C1 segment of cervical spinal cord (tissue), 14 donors: ENCODE measurements at regions not wholly inside any gene's neighbourhood (a gene's known extent, or its start where the extent isn't known, plus 50 kb on each side); places are given as distances from the start of the nearest gene placed in this dataset.

ENCODE experiments used
- DNase-seq, 14 donors: peaks; one replicate each; lab custom pipeline; 2025; lab: John Stamatoyannopoulos, UW

- DNase-seq: no peak
Measured at GRCh38 chr11:131190446-131190845, 180.0 kb upstream of the NTM start.

- no peak for DNase-seq
Measured at GRCh38 chr11:131191606-131192005, 178.8 kb upstream of the NTM start.

DNA sequence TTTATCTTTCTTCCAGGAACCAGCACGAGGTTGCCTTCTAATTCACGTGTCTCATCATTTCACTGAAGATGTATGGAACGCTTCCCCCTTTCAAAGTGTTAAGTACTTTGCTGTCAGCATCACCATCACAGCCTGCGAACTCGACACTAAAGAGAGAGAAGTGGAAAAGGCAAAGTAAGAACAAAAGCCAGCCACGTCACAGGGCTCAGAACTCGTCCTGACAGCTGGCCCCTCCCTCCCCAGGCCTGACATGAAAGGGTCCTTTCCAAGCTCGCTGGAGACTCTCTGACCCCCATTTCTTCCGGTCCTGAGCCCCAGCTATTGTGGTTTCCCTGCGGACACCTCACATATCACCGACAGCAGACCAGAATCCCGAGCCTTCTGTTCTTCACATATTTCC lies 177.8 kb upstream of the NTM start:
- no peak for DNase-seq

DNA sequence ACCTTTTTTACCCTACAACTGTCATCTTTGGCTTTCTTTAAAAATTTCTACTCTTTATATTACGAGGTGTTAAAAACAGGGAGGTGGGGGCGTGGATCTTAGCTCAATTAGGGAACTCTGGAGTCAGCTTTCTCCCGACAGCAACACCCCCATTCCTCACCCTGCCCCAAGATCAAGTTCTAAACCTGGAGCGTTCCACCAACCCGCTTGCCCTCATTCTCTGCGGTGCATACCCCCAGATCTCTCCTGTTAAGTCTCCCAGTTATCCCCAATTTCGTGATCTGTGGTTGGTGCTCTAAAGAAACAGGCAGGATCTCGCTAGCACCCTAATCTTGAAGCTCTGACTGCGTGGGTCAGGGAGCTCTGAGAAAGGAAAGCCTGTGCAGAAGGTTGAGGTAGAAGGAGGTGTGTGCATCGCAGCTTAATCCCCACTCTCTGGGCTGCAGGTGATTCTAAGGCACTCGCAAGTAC lies 177.3 kb upstream of the NTM start:
- no peak for DNase-seq

DNA sequence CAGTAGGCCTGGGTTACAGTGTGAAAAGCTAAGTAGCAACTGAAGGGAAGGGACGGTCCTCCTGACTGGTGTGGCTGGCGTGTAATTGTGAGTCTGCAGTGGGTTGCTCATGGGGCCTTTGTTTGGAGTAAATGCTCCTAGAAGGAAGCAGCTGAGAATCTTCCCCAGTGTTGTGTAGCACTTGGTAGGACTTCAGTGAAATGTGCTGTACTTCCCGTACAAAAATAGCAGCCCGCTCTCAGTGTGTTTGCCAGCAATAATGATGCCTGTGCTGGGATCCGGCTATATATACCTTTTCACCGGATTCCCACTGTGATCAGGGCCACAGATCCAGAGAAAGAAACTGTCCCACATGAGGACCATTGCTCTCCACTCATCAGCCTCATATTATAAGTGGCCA lies 175.7 kb upstream of the NTM start:
- DNase-seq: no peak

GRCh38 chr11:131195661-131196517 lies 174.5 kb upstream of the NTM start:
- DNase-seq: peak in 4 of 14 donors; percentile 16 to 48 (median 37)

GRCh38 chr11:131198161-131199014 lies 172.0 kb upstream of the NTM start:
- no peak for DNase-seq

GRCh38 chr11:131199015-131199280 lies 171.5 kb upstream of the NTM start:
- DNase-seq: no peak

- no peak for DNase-seq
Measured at GRCh38 chr11:131201674-131202073, 168.7 kb upstream of the NTM start.

DNA sequence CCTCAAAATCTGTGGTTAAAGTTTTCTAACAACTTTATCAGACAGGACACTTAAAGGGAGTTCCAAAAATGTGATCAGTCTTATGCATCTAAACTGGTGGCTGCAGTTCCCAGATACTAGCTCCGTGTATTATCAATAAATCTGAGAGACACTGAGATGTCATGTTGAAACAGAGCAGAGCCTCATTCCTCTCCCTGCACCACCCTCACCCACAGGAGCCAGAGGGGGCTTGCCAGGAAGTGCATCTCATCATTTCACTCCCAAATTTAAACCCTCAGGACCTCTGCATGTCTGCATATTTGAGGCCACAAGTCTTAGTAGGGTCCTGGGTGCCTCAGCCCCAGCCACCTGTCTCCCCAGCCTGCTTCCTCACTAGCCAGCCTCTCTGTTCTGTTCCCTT lies 167.4 kb upstream of the NTM start:
- no peak for DNase-seq

- no peak for DNase-seq
Measured at GRCh38 chr11:131204282-131204681, 166.1 kb upstream of the NTM start.

DNA sequence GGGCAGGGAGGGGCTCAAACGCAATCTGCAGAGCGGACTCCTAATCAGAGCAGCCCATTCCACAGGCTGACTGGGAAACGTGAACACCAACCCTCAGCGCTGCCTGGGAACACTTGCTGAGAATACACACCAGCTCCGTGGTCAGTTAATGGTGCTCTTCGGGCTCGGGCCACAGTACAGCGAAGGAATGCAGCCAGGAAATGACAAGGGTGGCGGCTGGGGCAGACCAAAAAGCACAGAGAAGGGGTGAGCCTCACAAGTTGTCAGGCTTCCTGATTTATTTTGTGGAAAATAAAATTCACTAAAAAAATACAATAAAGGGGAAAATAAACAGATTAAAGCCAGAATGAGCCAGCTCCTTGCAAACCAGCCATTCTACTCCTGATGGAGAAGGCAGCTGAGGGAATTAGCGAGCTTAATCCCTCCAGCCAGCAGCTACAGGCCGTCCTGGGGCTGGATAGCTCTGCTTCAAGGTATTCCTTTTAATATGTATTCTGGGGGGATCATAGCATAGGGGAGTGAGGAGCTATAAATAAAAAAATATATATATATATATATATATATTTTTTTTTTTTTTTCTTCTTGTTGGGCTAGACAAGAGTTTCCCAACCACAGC lies 165.5 kb upstream of the NTM start:
- DNase-seq: no peak

DNA sequence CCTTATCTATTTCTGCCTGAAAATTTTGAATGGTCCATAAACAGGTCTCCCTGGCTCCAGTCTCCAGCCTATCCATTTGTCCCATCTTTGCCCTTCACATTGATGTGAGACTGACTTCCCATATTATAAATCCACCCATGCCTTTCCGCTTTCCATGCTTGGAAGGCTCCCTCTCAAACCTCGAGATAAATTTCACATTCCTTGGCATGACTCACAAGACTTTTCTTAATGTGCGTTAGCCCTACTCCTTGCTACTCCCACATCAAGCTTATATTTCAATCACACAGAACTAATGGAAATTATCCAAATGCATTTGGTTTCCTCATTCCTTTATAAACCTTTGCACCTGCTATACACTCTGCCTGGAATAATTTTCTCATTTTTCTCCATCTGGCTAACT lies 163.7 kb upstream of the NTM start:
- no peak for DNase-seq

DNA sequence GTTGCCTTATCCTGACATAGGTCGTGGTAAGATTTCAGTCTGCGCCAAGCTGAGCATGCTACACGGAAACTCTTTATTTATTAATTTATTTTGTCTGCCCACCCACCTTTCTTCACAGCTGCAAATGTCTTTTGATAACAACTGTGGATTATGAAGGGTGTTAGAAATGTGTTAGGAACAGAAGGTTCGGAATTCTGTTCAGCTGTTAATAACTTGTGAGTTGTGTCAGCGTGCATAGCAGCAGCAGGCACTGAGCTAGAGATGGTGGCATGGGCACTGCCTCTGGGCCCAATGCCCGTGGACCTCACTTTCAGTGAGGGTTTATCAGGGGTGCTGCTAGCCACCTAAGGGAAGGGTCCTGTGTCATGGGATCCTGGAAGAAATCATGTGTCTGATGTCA lies 162.5 kb upstream of the NTM start:
- no peak for DNase-seq

DNA sequence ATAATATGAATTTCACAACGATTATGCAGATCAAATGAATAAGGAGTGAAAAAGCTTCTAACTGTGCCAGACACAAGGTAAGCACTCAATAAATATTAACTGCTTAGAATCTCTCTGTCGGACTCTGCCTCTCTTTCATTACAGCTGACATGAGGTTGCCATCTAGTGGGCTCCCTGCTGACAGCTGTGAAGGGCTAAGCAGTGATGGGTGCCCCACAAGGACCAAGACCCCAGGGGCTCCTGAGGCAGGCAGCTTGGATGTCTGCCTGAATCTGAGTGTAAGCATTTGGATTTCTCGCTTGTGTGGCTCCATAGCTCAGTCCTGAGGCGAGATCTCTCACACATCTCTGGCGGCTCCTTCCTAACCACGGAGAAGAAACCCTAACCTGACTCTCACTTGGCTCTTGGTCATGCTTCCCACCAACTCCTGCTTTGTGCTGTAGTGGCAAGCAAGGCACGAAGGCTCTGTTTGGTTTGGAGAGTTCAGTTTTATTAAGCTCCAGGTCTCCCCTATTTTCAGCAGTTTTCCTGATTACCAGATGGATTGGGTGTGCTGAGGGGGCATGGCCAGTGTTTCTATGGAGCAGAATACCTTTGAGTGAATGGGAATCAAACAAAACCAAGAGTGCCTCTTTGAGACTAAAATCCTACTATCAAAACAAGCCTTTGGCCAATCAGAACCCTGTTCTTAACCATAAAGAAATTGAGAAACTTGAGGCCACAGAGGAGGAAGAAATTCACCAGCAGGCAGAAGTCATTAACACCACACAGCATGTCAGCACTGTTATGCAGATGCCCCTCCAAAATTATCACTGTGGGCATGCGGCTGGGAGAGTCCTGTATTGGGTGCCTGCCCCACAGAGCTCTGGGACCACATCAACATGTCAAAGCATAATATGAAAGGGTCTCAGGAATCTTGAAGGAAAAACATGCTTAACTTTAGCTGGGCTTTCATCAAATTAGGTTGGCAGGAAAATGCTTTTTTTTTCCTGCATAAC lies 152.8 kb upstream of the NTM start:
- DNase-seq: no peak

- no peak for DNase-seq
Measured at GRCh38 chr11:131218542-131218941, 151.9 kb upstream of the NTM start.

GRCh38 chr11:131219646-131220045 lies 150.8 kb upstream of the NTM start:
- no peak for DNase-seq

GRCh38 chr11:131223198-131223991 lies 147.0 kb upstream of the NTM start:
- no peak for DNase-seq

GRCh38 chr11:131228378-131228777 lies 142.0 kb upstream of the NTM start:
- DNase-seq: no peak

GRCh38 chr11:131229221-131229620 lies 141.2 kb upstream of the NTM start:
- DNase-seq: peak in 7 of 14 donors; percentile 5 to 50 (median 13)
